A549 (cell line): ENCODE measurements at regions not wholly inside any gene's neighbourhood (a gene's known extent, or its start where the extent isn't known, plus 50 kb on each side); places are given as distances from the start of the nearest gene placed in this dataset.

ENCODE experiments used
- TF ChIP-seq, protein P1 (sequence below): fragments of >200 bp; sonication (Bioruptor Twin); formaldehyde crosslinking; IDR thresholded peaks from 3 replicates; pipeline ENCODE4 v1.5.1; 2016
- TF ChIP-seq, protein P2 (sequence below): fragments of 250-450 bp; sonication (Bioruptor Pico); IDR thresholded peaks from 2 replicates; pipeline ENCODE4 v1.5.0; 2021; ENCODE audit warnings: mild to moderate bottlenecking, moderate library complexity, borderline replicate concordance

DNA sequence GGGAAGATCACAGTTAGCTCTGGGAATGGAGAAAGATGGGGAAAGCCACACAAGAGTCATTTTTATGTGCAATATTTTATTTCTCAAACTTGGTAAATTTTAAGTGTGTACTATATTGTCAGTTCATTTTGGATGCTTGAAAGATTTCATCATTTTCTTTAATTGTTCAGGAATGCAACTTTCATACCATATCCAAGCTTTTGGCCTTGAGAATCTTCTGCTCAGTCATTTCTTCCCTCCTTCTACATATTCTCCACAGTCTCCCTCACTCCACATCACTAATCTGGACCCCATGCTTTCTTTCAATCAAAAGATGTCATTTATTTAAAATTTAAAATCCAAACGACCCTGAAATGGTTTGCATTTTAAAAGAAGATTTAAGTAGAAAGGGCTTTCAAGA lies 135.4 kb downstream of the FAM114A2 start:
- TF ChIP-seq, protein P1, sequence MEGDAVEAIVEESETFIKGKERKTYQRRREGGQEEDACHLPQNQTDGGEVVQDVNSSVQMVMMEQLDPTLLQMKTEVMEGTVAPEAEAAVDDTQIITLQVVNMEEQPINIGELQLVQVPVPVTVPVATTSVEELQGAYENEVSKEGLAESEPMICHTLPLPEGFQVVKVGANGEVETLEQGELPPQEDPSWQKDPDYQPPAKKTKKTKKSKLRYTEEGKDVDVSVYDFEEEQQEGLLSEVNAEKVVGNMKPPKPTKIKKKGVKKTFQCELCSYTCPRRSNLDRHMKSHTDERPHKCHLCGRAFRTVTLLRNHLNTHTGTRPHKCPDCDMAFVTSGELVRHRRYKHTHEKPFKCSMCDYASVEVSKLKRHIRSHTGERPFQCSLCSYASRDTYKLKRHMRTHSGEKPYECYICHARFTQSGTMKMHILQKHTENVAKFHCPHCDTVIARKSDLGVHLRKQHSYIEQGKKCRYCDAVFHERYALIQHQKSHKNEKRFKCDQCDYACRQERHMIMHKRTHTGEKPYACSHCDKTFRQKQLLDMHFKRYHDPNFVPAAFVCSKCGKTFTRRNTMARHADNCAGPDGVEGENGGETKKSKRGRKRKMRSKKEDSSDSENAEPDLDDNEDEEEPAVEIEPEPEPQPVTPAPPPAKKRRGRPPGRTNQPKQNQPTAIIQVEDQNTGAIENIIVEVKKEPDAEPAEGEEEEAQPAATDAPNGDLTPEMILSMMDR, result no peak
- TF ChIP-seq, protein P2, sequence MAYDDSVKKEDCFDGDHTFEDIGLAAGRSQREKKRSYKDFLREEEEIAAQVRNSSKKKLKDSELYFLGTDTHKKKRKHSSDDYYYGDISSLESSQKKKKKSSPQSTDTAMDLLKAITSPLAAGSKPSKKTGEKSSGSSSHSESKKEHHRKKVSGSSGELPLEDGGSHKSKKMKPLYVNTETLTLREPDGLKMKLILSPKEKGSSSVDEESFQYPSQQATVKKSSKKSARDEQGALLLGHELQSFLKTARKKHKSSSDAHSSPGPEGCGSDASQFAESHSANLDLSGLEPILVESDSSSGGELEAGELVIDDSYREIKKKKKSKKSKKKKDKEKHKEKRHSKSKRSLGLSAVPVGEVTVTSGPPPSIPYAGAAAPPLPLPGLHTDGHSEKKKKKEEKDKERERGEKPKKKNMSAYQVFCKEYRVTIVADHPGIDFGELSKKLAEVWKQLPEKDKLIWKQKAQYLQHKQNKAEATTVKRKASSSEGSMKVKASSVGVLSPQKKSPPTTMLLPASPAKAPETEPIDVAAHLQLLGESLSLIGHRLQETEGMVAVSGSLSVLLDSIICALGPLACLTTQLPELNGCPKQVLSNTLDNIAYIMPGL (CRISPR knock-in tag), result no peak
